ENCODE measurements at regions not wholly inside any gene's neighbourhood (a gene's known extent, or its start where the extent isn't known, plus 50 kb on each side); places are given as distances from the start of the nearest gene placed in this dataset.

- TF ChIP-seq POLR2A (IDR thresholded peaks at IDR 0.05; ENCODE audit: low read depth) (no peak), CTCF (IDR thresholded peaks at IDR 0.05) (no peak), POLR2AphosphoS5 (IDR thresholded peaks at IDR 0.05) (no peak), EP300 (IDR thresholded peaks at IDR 0.05) (no peak)
Measured at GRCh38 chr19:31961191-31961590, 384.2 kb upstream of the ZNF507 start.

Measured in esophagus muscularis mucosa (tissue), 4 donors.